ENCODE measurements at regions not wholly inside any gene's neighbourhood (a gene's known extent, or its start where the extent isn't known, plus 50 kb on each side); places are given as distances from the start of the nearest gene placed in this dataset.

DNA sequence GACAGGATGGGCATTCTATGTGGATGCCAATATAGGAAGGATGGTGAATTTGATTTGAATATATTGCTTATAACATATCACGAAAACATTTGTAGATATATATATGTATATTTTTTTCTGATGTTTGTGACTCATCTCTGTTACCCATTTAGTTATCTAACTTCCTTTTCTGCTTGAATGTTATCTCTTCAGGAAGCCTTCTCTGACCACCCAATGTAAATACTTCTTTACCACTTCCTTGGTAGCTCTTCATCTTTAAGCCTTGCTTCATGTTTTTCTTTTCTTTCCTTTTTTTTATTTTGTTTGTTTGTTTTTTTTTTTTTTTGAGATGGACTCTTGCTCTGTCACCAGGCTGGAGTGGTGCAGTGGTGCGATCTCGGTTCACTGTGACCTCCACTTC, 260.5 kb upstream of the EPHA7 start:
- TF ChIP-seq CTCF (IDR thresholded peaks at IDR 0.05) (no peak), EZH2 (IDR thresholded peaks at IDR 0.05) (no peak), EZH2phosphoT487 (IDR thresholded peaks at IDR 0.05) (no peak)

Measured in neural progenitor cell (in vitro differentiated cells).